GM19395 (cell line): ENCODE measurements at regions not wholly inside any gene's neighbourhood (a gene's known extent, or its start where the extent isn't known, plus 50 kb on each side); places are given as distances from the start of the nearest gene placed in this dataset.
"Not testable (repeated sequence)": the region's sequence is repeated elsewhere in the genome, so short reads cannot be mapped to it uniquely, and the experiment has no call there.

Experiments
- ATAC-seq: cut with Tn5 transposase; IDR thresholded peaks from one replicate; pipeline ENCODE4 v1.9.1; 2021; ENCODE audit warnings: mild to moderate bottlenecking, moderate library complexity; ENCODE audit not compliant: unreplicated experiment

GRCh38 chr2:216991563-216991962 lies 131.7 kb upstream of the TNP1 start:
- ATAC-seq, result no peak

GRCh38 chr2:216989340-216990129 lies 129.7 kb upstream of the TNP1 start:
- ATAC-seq, result no peak

- ATAC-seq, result no peak
Observed at GRCh38 chr2:216987252-216987821, 127.5 kb upstream of the TNP1 start.

- no peak for ATAC-seq
Observed at GRCh38 chr2:216985658-216986141, 125.8 kb upstream of the TNP1 start.

- no peak for ATAC-seq
Observed at GRCh38 chr2:216984937-216985336, 125.1 kb upstream of the TNP1 start.

- not testable (repeated sequence) for ATAC-seq
Observed at GRCh38 chr2:216981951-216982350, 122.1 kb upstream of the TNP1 start.

GRCh38 chr2:216980510-216980909 lies 120.6 kb upstream of the TNP1 start:
- ATAC-seq, result not testable (repeated sequence)

- no peak for ATAC-seq
Observed at GRCh38 chr2:216974321-216975302, 114.7 kb upstream of the TNP1 start.

- ATAC-seq, result no peak
Observed at GRCh38 chr2:216971593-216971992, 111.7 kb upstream of the TNP1 start.

GRCh38 chr2:216970359-216970915 lies 110.6 kb upstream of the TNP1 start:
- ATAC-seq, result no peak

- no peak for ATAC-seq
Observed at GRCh38 chr2:216967889-216968288, 108.0 kb upstream of the TNP1 start.

- no peak for ATAC-seq
Observed at GRCh38 chr2:216960671-216961268, 100.9 kb upstream of the TNP1 start.

GRCh38 chr2:216959433-216959832 lies 99.6 kb upstream of the TNP1 start:
- no peak for ATAC-seq

GRCh38 chr2:216956820-216957493 lies 97.1 kb upstream of the TNP1 start:
- no peak for ATAC-seq

- ATAC-seq, result no peak
Observed at GRCh38 chr2:216951171-216951570, 91.3 kb upstream of the TNP1 start.

GRCh38 chr2:216950547-216950946 lies 90.7 kb upstream of the TNP1 start:
- ATAC-seq, result no peak

- ATAC-seq, result no peak
Observed at GRCh38 chr2:216949700-216950413, 90.0 kb upstream of the TNP1 start.

- ATAC-seq, result no peak
Observed at GRCh38 chr2:216947055-216947454, 87.2 kb upstream of the TNP1 start.

- ATAC-seq, result no peak
Observed at GRCh38 chr2:216944733-216945132, 84.9 kb upstream of the TNP1 start.
